ENCODE measurements at regions not wholly inside any gene's neighbourhood (a gene's known extent, or its start where the extent isn't known, plus 50 kb on each side); places are given as distances from the start of the nearest gene placed in this dataset.

DNA sequence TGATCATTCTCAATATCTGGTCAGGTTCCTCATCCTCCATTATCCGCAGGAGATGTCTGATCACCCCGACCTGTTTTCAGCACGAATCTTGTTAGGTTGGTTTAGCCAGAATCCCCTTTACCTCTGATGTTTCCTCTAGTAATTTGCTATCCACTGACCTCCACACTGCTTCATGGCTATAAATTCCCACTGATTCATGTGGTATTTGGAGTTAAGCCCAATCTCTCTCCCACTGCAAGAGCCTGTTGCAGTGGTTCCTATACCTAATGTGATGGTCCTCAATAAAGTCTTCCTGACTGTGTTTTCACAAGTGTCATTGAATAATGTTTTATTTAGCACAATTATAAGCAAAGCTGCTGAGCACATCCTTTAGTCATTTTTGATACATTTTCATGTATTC, 124.8 kb upstream of the CNTN3 start:
- DNase-seq (ENCODE audit: low read depth, low spot score), result no peak
- Histone ChIP-seq H3K9me3 (ENCODE audit: control insufficient read depth, insufficient read depth, low read length) (no peaks in the 10 kb centered on the region), H3K4me3 (ENCODE audit: low read depth, low read length) (no peak overlapping the region), H3K27me3 (ENCODE audit: control insufficient read depth, insufficient read depth, low read length) (no peaks in the 10 kb centered on the region), H3K27ac (ENCODE audit: low read depth, low read length) (no peak overlapping the region)
- ChIA-PET POLR2A (no interaction called here), CTCF (no interaction called here)
- TF ChIP-seq, protein P1, sequence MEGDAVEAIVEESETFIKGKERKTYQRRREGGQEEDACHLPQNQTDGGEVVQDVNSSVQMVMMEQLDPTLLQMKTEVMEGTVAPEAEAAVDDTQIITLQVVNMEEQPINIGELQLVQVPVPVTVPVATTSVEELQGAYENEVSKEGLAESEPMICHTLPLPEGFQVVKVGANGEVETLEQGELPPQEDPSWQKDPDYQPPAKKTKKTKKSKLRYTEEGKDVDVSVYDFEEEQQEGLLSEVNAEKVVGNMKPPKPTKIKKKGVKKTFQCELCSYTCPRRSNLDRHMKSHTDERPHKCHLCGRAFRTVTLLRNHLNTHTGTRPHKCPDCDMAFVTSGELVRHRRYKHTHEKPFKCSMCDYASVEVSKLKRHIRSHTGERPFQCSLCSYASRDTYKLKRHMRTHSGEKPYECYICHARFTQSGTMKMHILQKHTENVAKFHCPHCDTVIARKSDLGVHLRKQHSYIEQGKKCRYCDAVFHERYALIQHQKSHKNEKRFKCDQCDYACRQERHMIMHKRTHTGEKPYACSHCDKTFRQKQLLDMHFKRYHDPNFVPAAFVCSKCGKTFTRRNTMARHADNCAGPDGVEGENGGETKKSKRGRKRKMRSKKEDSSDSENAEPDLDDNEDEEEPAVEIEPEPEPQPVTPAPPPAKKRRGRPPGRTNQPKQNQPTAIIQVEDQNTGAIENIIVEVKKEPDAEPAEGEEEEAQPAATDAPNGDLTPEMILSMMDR (IDR thresholded peaks at IDR 0.05; ENCODE audit: low read depth, low read length), result no peak

DNA sequence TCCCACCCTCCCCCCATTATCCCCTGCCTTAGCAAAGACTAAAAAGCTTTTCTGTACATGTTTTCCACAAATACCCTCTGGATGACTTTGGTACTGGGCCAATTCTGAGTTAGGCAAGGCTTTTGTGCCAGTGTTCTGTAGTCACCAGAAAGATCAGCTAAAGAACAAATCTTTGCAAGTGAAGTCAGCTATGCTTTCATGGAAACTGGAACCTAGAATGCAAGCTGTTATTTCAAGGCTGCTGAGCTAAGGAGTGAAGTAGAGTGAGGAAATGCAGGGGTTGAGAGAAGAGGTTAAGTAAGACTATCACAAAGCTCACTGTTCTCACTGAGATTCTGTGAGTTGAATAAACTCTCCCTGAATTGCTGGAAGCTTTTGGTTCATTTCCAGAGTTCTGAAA, 107.8 kb upstream of the CNTN3 start:
- no peaks in the 10 kb centered on the region for H3K27me3 ChIP-seq (ENCODE audit: control insufficient read depth, insufficient read depth, low read length)
- POLR2A ChIA-PET, result no interaction called here
- H3K27ac ChIP-seq (ENCODE audit: low read depth, low read length), result no peak overlapping the region
- no peak for DNase-seq (ENCODE audit: low read depth, low spot score)
- no peak overlapping the region for H3K4me3 ChIP-seq (ENCODE audit: low read depth, low read length)
- H3K9me3 ChIP-seq (ENCODE audit: control insufficient read depth, insufficient read depth, low read length), result no peaks in the 10 kb centered on the region
- CTCF ChIA-PET, result no interaction called here
- TF ChIP-seq, protein P1 (IDR thresholded peaks at IDR 0.05; ENCODE audit: low read depth, low read length), result no peak

DNA sequence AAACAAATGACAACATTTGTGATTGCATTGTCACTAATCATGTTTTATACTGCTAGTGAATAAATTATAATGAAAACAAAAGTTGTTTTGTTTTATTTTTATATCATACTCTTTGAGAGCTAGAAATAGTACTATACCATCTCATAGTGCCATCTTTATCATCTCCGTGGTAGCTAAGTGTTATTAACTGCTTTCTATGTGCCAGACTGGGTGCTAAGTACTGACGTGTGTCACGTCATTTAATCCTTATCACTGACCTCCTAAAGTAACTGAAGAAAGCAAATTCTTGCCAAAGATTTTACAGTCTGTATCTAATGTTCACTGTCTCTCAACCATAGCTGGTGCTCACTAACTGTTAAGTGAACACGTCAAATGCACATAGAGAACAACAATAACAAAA, 99.5 kb upstream of the CNTN3 start:
- ChIA-PET CTCF (no interaction called here), POLR2A (no interaction called here)
- Histone ChIP-seq H3K4me3 (ENCODE audit: low read depth, low read length) (no peak overlapping the region), H3K9me3 (ENCODE audit: control insufficient read depth, insufficient read depth, low read length) (no peaks in the 10 kb centered on the region; the same call in 1 of the 2 replicates), H3K27me3 (ENCODE audit: control insufficient read depth, insufficient read depth, low read length) (no peaks in the 10 kb centered on the region), H3K27ac (ENCODE audit: low read depth, low read length) (no peak overlapping the region)
- no peak for DNase-seq (ENCODE audit: low read depth, low spot score)
- TF ChIP-seq, protein P1 (IDR thresholded peaks at IDR 0.05; ENCODE audit: low read depth, low read length), result no peak

DNA sequence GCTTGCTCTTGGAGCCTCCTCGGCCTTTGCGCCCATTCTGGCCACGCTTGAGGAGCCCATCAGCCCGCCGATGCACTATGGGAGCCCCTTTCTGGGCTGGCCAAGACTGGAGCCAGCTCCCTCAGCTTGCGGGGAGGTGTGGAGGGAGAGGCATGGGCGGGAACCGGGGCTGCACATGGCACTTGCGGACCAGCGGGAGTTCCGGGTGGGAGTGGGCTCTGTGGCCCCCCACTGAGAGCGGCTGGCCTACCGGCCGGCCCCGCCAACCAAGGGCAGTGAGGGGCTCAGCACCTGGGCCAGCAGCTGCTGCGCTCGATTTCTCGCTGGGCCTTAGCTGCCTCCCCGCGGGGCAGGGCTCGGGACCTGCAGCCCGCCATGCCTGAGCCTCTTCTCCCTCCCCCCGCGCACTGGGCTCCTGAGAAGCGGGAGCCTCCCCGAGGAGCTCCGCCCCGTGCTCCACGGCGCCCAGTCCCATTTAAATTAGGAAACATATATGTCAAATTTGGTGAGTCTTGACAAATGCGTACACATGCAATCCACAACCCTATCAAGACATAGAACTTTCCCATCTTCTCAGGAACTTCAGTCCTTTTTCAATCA, 97.6 kb upstream of the CNTN3 start:
- Histone ChIP-seq H3K27ac (ENCODE audit: low read depth, low read length) (no peak overlapping the region), H3K9me3 (ENCODE audit: control insufficient read depth, insufficient read depth, low read length) (no peaks in the 10 kb centered on the region; the same call in 1 of the 2 replicates), H3K27me3 (ENCODE audit: control insufficient read depth, insufficient read depth, low read length) (no peaks in the 10 kb centered on the region), H3K4me3 (ENCODE audit: low read depth, low read length) (no peak overlapping the region)
- ChIA-PET POLR2A (no interaction called here), CTCF (no interaction called here)
- no peak for DNase-seq (ENCODE audit: low read depth, low spot score)
- TF ChIP-seq, protein P1 (IDR thresholded peaks at IDR 0.05; ENCODE audit: low read depth, low read length), result no peak

DNA sequence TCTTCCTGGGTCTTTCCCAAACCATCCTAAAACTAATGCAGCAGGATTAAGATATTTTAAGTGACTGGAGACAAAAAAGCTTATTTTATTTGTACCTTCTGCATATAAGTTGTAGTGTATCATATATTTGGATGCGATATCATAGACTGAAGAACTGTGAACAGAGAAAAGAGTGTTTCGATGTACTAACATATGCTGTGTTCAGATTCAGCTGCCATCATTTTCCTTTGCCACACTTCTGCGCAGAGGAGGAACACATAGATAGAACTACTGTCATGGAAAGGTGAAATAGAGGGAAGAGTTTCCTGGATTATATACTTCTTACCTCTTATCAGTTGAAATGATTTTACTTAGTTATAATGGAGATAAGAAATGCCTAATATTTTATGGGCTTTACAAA, 95.5 kb upstream of the CNTN3 start:
- CTCF ChIA-PET, result no interaction called here
- no peak overlapping the region for H3K27ac ChIP-seq (ENCODE audit: low read depth, low read length)

More for the DNA sequence above, 95.5 kb upstream of the CNTN3 start:
- POLR2A ChIA-PET, result no interaction called here
- H3K27me3 ChIP-seq (ENCODE audit: control insufficient read depth, insufficient read depth, low read length), result no peaks in the 10 kb centered on the region
- no peaks in the 10 kb centered on the region; the same call in 1 of the 2 replicates for H3K9me3 ChIP-seq (ENCODE audit: control insufficient read depth, insufficient read depth, low read length)
- no peak for DNase-seq (ENCODE audit: low read depth, low spot score)
- TF ChIP-seq, protein P1 (IDR thresholded peaks at IDR 0.05; ENCODE audit: low read depth, low read length), result no peak
- H3K4me3 ChIP-seq (ENCODE audit: low read depth, low read length), result no peak overlapping the region

Data from AG04450 (cell line).